GM12878 (cell line): ENCODE measurements at regions not wholly inside any gene's neighbourhood (a gene's known extent, or its start where the extent isn't known, plus 50 kb on each side); places are given as distances from the start of the nearest gene placed in this dataset.

Source experiments
- ATAC-seq: fragments of 200-7000 bp; cut with Tn5 transposase; 3 replicates; pipeline ENCODE4 v1.9.1; 2020; ENCODE audit warnings: mild to moderate bottlenecking, moderate library complexity
- BruUV-seq: library from RNA; stranded (reverse); fragments of 400-500 nt; replicated peaks from 2 replicates; lab custom pipeline; 2021; lab: Mats Ljungman, UMichigan
- CTCF ChIA-PET: fragments of 300-600 bp; sonication (Branson Sonifier 250); formaldehyde crosslinking; extraction: SDS; loops from one replicate; lab custom pipeline; 2021; ENCODE audit warnings: inconsistent platforms; lab: Yijun Ruan, JAX
- POLR2A ChIA-PET: fragments of 350-600 bp; formaldehyde crosslinking; extraction: SDS; loops from one replicate; lab custom pipeline; 2021; ENCODE audit warnings: inconsistent platforms; lab: Charles Lee
- RAD21 ChIA-PET: fragments of 300-600 bp; sonication (Branson Sonifier 250); formaldehyde crosslinking; loops from one replicate; lab custom pipeline; 2023; ENCODE audit warnings: antibody characterized with exemption; ENCODE audit not compliant: unreplicated experiment; lab: Charles Lee
- SMC1A ChIA-PET: fragments of 300-600 bp; sonication (Branson Sonifier 250); formaldehyde crosslinking; loops from one replicate; lab custom pipeline; 2023; ENCODE audit not compliant: unreplicated experiment, uncharacterized antibody; lab: Charles Lee
- DNase-seq: peaks from one replicate; pipeline ENCODE4 v3.0.0-alpha.2; 2011; ENCODE audit warnings: low read depth, low spot score
- FAIRE-seq: peaks from 3 replicates; lab custom pipeline; 2011; peaks lifted over from hg19 to GRCh38; lab: Jason Lieb, UNC
- H2AFZ ChIP-seq: 2 replicates; pipeline ENCODE4 v1.6.0; 2011; ENCODE audit warnings: low read depth, low read length, control low read depth; ENCODE audit not compliant: control insufficient read depth
- H3K27ac ChIP-seq: 2 replicates; pipeline ENCODE4 v1.5.1; 2011; ENCODE audit warnings: control low read depth; ENCODE audit not compliant: control insufficient read depth, insufficient read depth
- H3K27me3 ChIP-seq, 2 experiments: replicated peaks in 1 of 2; 2 replicates each; pipeline versions ENCODE4 v1.6.0 to v1.6.1; 2011; ENCODE audit warnings: low read length in 1 of 2; ENCODE audit not compliant: control insufficient read depth in 2 of 2, insufficient read depth in 2 of 2
- H3K36me3 ChIP-seq, 2 experiments: 2 replicates each; pipeline ENCODE4 v1.5.1; 2011; ENCODE audit warnings: low read length in 1 of 2; ENCODE audit not compliant: control insufficient read depth in 2 of 2, insufficient read depth in 2 of 2
- H3K4me1 ChIP-seq: 2 replicates; pipeline ENCODE4 v1.6.1; 2011; ENCODE audit warnings: mild to moderate bottlenecking, low read length, moderate library complexity, mixed read lengths; ENCODE audit not compliant: control insufficient read depth, insufficient read depth
- H3K4me2 ChIP-seq: 2 replicates; pipeline ENCODE4 v1.6.0; 2011; ENCODE audit warnings: control low read depth; ENCODE audit not compliant: control insufficient read depth, insufficient read depth
- H3K4me3 ChIP-seq: fragments of 200-600 bp; sonication (generic); 2 replicates; pipeline ENCODE4 v1.5.1; 2016
- H3K79me2 ChIP-seq: 2 replicates; pipeline ENCODE4 v1.6.0; 2011; ENCODE audit warnings: low read length; ENCODE audit not compliant: control insufficient read depth, insufficient read depth
- H3K9ac ChIP-seq: 2 replicates; pipeline ENCODE4 v1.8.0; 2011; ENCODE audit warnings: low read length, control low read depth, mixed read lengths; ENCODE audit not compliant: control insufficient read depth, insufficient read depth
- H3K9me3 ChIP-seq: replicated peaks from 3 replicates; pipeline ENCODE4 v1.5.1; 2011; ENCODE audit warnings: mild to moderate bottlenecking, low read length; ENCODE audit not compliant: control insufficient read depth, insufficient read depth
- H4K20me1 ChIP-seq: 2 replicates; pipeline ENCODE4 v1.6.0; 2011; ENCODE audit not compliant: control insufficient read depth, insufficient read depth
- CHD2 ChIP-seq: IDR thresholded peaks from 2 replicates; pipeline ENCODE4 v1.6.1; 2011; ENCODE audit warnings: low read depth, low read length, improper control_type of control experiment, borderline replicate concordance
- CHD4 ChIP-seq: fragments of 200-600 bp; sonication (generic); IDR thresholded peaks from 2 replicates; pipeline ENCODE4 v1.6.1; 2016; ENCODE audit warnings: mild to moderate bottlenecking
- EP300 ChIP-seq, 2 experiments: fragments of 150-350 bp in 1 of 2; IDR thresholded peaks; 2 replicates each; pipeline ENCODE4 v1.6.1; 2011 to 2012; ENCODE audit warnings: low read depth in 2 of 2, low read length in 2 of 2, borderline replicate concordance in 1 of 2, improper control_type of control experiment in 1 of 2, inconsistent platforms in 1 of 2; ENCODE audit not compliant: control insufficient read depth in 1 of 2
- ETV6 ChIP-seq, 2 experiments: fragments of 450-650 bp in 1 of 2; IDR thresholded peaks in 1 of 2; conservative IDR thresholded peaks in 1 of 2; 2 replicates each; pipeline ENCODE4 v1.6.1; 2014; ENCODE audit warnings: antibody characterized with exemption in 1 of 2, borderline replicate concordance in 1 of 2, low read depth in 1 of 2, mild to moderate bottlenecking in 1 of 2, moderate library complexity in 1 of 2
- KLF5 ChIP-seq: fragments of 450-650 bp; IDR thresholded peaks from 2 replicates; pipeline ENCODE4 v1.6.1; 2014; ENCODE audit warnings: mild to moderate bottlenecking; ENCODE audit not compliant: partially characterized antibody
- MTA3 ChIP-seq: IDR thresholded peaks from 2 replicates; pipeline ENCODE4 v1.6.1; 2012; ENCODE audit warnings: low read length, inconsistent platforms, borderline replicate concordance
- PAX8 ChIP-seq: fragments of 450-650 bp; IDR thresholded peaks from 2 replicates; pipeline ENCODE4 v1.6.1; 2017; ENCODE audit warnings: mild to moderate bottlenecking, moderate library complexity
- POLR2AphosphoS5 ChIP-seq: IDR thresholded peaks from 2 replicates; pipeline ENCODE4 v1.6.1; 2011; ENCODE audit warnings: mild to moderate bottlenecking, low read length, inconsistent platforms
- RAD51 ChIP-seq: fragments of 450-650 bp; IDR thresholded peaks from 2 replicates; pipeline ENCODE4 v1.6.1; 2016; ENCODE audit warnings: moderate library complexity, mild to moderate bottlenecking, inconsistent platforms
- SMARCA5 ChIP-seq: fragments of 450-650 bp; IDR thresholded peaks from 2 replicates; pipeline ENCODE4 v1.6.1; 2017; ENCODE audit warnings: mild to moderate bottlenecking
- TARDBP ChIP-seq: IDR thresholded peaks from 2 replicates; pipeline ENCODE4 v1.6.1; 2016; ENCODE audit warnings: borderline replicate concordance
- TCF12 ChIP-seq: IDR thresholded peaks from 2 replicates; pipeline ENCODE4 v1.6.1; 2011; ENCODE audit warnings: low read depth, mild to moderate bottlenecking, low read length
- TCF7 ChIP-seq: IDR thresholded peaks from 2 replicates; pipeline ENCODE4 v1.6.1; 2014; ENCODE audit warnings: antibody characterized with exemption, borderline replicate concordance
- ZNF384 ChIP-seq: IDR thresholded peaks from 2 replicates; pipeline ENCODE4 v1.6.1; 2012; ENCODE audit warnings: low read depth, mild to moderate bottlenecking, low read length, improper control_type of control experiment, borderline replicate concordance
- ZZZ3 ChIP-seq: IDR thresholded peaks from 2 replicates; pipeline ENCODE4 v1.6.1; 2011; ENCODE audit warnings: low read depth; ENCODE audit not compliant: control insufficient read depth, insufficient read length
- WGBS: methylation state at CpG from one replicate; pipeline ENCODE4 v1.1.6; 2016; ENCODE audit warnings: low lambda C conversion rate; ENCODE audit not compliant: insufficient replicate concordance, insufficient coverage; ENCODE audit errors: missing lambda C conversion rate; 5-methylcytosine and 5-hydroxymethylcytosine counted together
- in situ Hi-C: fragments of 300-500 bp; cut with MboI; formaldehyde crosslinking; loops from 9 replicates; pipeline ENCODE4 v1.14.3; 2018; ENCODE audit warnings: mixed read lengths
- intact Hi-C: fragments of 100-400 bp; cut with micrococcal nuclease; formaldehyde crosslinking; loops from one replicate; pipeline ENCODE4 v1.14.2; 2022; ENCODE audit not compliant: unreplicated experiment
- TF ChIP-seq, protein P1 (sequence below): fragments of 450-650 bp; IDR thresholded peaks from 2 replicates; pipeline ENCODE4 v1.6.1; 2017; ENCODE audit warnings: mild to moderate bottlenecking, low read depth, inconsistent platforms; ENCODE audit not compliant: poor library complexity, severe bottlenecking
- TF ChIP-seq, protein P2 (sequence below): IDR thresholded peaks from 2 replicates; pipeline ENCODE4 v1.6.1; 2012; ENCODE audit warnings: low read depth, low read length, improper control_type of control experiment

DNA sequence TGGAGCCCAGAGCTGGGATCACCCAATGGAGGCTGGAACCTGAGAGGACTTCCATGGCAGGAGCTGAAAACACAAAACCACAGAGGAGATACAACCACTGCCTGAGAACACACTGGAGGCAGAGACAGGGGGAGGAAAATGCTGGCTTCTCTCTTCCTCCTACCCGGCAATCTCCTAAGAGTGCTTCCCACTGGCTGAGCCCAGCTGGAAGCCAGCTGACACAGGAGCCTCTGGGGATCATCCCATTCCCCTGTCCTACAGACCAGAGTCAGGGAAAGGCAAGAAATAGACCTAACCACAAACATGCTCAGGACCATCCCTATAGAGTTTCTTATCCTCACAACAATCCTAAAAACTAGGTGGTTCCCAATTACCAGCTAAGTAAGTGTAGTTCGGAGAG, 112.4 kb upstream of the CDH5 start:
- TF ChIP-seq RAD51 (no peak), TCF7 (no peak), MTA3 (no peak), ETV6 (conservative IDR thresholded peaks at IDR 0.05 in 1 of 2, IDR thresholded peaks at IDR 0.05 in 1 of 2; ENCODE audit: borderline replicate concordance in 1 of 2, low read depth in 1 of 2) (no peak), PAX8 (no peak), CHD2 (no peak), EP300 (IDR thresholded peaks at IDR 0.05; ENCODE audit: borderline replicate concordance in 1 of 2, control insufficient read depth in 1 of 2, low read depth in 2 of 2, low read length in 2 of 2) (no peak), ZZZ3 (no peak), CHD4 (no peak), ZNF384 (no peak), TARDBP (no peak), POLR2AphosphoS5 (no peak), KLF5 (no peak), SMARCA5 (no peak), TCF12 (no peak)
- TF ChIP-seq, protein P1, sequence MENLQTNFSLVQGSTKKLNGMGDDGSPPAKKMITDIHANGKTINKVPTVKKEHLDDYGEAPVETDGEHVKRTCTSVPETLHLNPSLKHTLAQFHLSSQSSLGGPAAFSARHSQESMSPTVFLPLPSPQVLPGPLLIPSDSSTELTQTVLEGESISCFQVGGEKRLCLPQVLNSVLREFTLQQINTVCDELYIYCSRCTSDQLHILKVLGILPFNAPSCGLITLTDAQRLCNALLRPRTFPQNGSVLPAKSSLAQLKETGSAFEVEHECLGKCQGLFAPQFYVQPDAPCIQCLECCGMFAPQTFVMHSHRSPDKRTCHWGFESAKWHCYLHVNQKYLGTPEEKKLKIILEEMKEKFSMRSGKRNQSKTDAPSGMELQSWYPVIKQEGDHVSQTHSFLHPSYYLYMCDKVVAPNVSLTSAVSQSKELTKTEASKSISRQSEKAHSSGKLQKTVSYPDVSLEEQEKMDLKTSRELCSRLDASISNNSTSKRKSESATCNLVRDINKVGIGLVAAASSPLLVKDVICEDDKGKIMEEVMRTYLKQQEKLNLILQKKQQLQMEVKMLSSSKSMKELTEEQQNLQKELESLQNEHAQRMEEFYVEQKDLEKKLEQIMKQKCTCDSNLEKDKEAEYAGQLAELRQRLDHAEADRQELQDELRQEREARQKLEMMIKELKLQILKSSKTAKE: no peak
- TF ChIP-seq, protein P2, sequence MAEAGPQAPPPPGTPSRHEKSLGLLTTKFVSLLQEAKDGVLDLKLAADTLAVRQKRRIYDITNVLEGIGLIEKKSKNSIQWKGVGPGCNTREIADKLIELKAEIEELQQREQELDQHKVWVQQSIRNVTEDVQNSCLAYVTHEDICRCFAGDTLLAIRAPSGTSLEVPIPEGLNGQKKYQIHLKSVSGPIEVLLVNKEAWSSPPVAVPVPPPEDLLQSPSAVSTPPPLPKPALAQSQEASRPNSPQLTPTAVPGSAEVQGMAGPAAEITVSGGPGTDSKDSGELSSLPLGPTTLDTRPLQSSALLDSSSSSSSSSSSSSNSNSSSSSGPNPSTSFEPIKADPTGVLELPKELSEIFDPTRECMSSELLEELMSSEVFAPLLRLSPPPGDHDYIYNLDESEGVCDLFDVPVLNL: no peak
- Histone ChIP-seq H3K9ac (no peak overlapping the region), H3K36me3 (no peaks in the 10 kb centered on the region), H3K4me1 (no peaks in the 10 kb centered on the region), H4K20me1 (no peaks in the 10 kb centered on the region), H3K27me3 (peaks cover 0 to 2% of the 10 kb centered on the region in 2 experiments; a peak in 2 of 4 replicates), H3K4me3 (no peak overlapping the region), H3K9me3 (no peaks in the 10 kb centered on the region), H3K79me2 (no peaks in the 10 kb centered on the region), H3K4me2 (no peak overlapping the region), H3K27ac (no peak overlapping the region), H2AFZ (no peak overlapping the region)
- ATAC-seq (no peak), FAIRE-seq (no peak), DNase-seq (no peak)
- RAD21 ChIA-PET: no interaction called here
- intact Hi-C loops: no loop called here
- SMC1A ChIA-PET: no interaction called here
- BruUV-seq: no TSS peak
- POLR2A ChIA-PET: no interaction called here
- in situ Hi-C loops: no loop called here
- CTCF ChIA-PET: interaction anchor here (1.2 kb wide), 1 partner anchor 17 kb away, joined by 5 read pairs; no protein-coding TSS in a partner anchor
- 20% methylated on average over 2 of the region's 2 CpGs for WGBS
